ENCODE measurements at regions not wholly inside any gene's neighbourhood (a gene's known extent, or its start where the extent isn't known, plus 50 kb on each side); places are given as distances from the start of the nearest gene placed in this dataset.

- no peak for TF ChIP-seq CTCF (IDR thresholded peaks at IDR 0.05; ENCODE audit: extremely low read depth in 1 of 2, insufficient read depth in 1 of 2, low read depth in 1 of 2, low read length in 2 of 2)
- no peak for TF ChIP-seq POLR2A (IDR thresholded peaks at IDR 0.05; ENCODE audit: low read depth, low read length)
- TF ChIP-seq EZH2 (IDR thresholded peaks at IDR 0.05; ENCODE audit: borderline replicate concordance, low read depth, low read length, severe bottlenecking), result no peak
- TF ChIP-seq GATA2 (IDR thresholded peaks at IDR 0.05; ENCODE audit: insufficient read depth, insufficient read length, low read depth, low read length), result no peak
- no peak for TF ChIP-seq MAX (IDR thresholded peaks at IDR 0.05; ENCODE audit: insufficient read depth, insufficient read length)
- TF ChIP-seq POLR2AphosphoS5 (IDR thresholded peaks at IDR 0.05; ENCODE audit: insufficient read depth, low read depth, low read length), result no peak
- TF ChIP-seq JUN (IDR thresholded peaks at IDR 0.05; ENCODE audit: borderline replicate concordance, insufficient read depth, insufficient read length, low read depth), result no peak
- no peak for TF ChIP-seq FOS (IDR thresholded peaks at IDR 0.05; ENCODE audit: borderline replicate concordance, insufficient read depth, low read length)
- no peak for TF ChIP-seq MYC (IDR thresholded peaks at IDR 0.05; ENCODE audit: low read depth, low read length)
Observed at GRCh38 chr7:25308246-25308645, 80.0 kb upstream of the NPVF start.
